Heart right ventricle (tissue), 16 donors: ENCODE measurements at regions not wholly inside any gene's neighbourhood (a gene's known extent, or its start where the extent isn't known, plus 50 kb on each side); places are given as distances from the start of the nearest gene placed in this dataset.

Experiments used
- ATAC-seq, 8 donors: fragments of 200-7000 bp; cut with Tn5 transposase; one replicate each; pipeline ENCODE4 v1.9.1; 2020; ENCODE audit warnings: mild to moderate bottlenecking in 8 of 8, moderate library complexity in 8 of 8, moderate number of reproducible peaks in 1 of 8
- DNase-seq, 2 donors: peaks; one replicate each; pipeline ENCODE4 v3.0.0-alpha.2; 2020
- H3K27ac ChIP-seq, 10 donors: fragments of 200-600 bp; sonication (generic) in 2 of 10; one replicate each; pipeline versions ENCODE4 v1.5.0 to v1.8.0; 2020 to 2022; ENCODE audit warnings: mild to moderate bottlenecking in 3 of 10
- H3K27me3 ChIP-seq, 7 donors: fragments of 200-600 bp; one replicate each; pipeline ENCODE4 v1.8.0; 2021 to 2022; ENCODE audit warnings: mild to moderate bottlenecking in 2 of 7
- H3K36me3 ChIP-seq, 9 donors: fragments of 200-600 bp; sonication (generic) in 1 of 9; one replicate each; pipeline versions ENCODE4 v1.5.0 to v1.8.0; 2020 to 2022; ENCODE audit warnings: mild to moderate bottlenecking in 2 of 9
- H3K4me1 ChIP-seq, 9 donors: fragments of 200-600 bp; sonication (generic) in 1 of 9; one replicate each; pipeline versions ENCODE4 v1.5.0 to v1.8.0; 2020 to 2022; ENCODE audit warnings: mild to moderate bottlenecking in 4 of 9
- H3K4me3 ChIP-seq, 10 donors: fragments of 200-600 bp; sonication (generic) in 2 of 10; one replicate each; pipeline versions ENCODE4 v1.5.0 to v1.8.0; 2020 to 2022; ENCODE audit warnings: mild to moderate bottlenecking in 7 of 10, moderate library complexity in 2 of 10
- H3K9me3 ChIP-seq, 11 donors: fragments of 200-600 bp in 10 of 11; sonication (generic) in 2 of 11; one replicate each; pipeline versions ENCODE4 v1.5.0 to v1.8.0; 2013 to 2022; ENCODE audit warnings: mild to moderate bottlenecking in 2 of 11, control low read depth in 1 of 11, moderate library complexity in 1 of 11
- whole genome bisulfite sequencing, 2 donors: extraction: QIAGEN DNeasy Blood & Tissue Kit; methylation state at CpG; one replicate each; pipeline ENCODE4 v1.1.7; 2013; ENCODE audit warnings: inconsistent platforms in 1 of 2; 5-methylcytosine and 5-hydroxymethylcytosine counted together
- intact Hi-C, 10 donors: fragments of 100-400 bp; cut with DNase I; formaldehyde crosslinking; loops; one replicate each; pipeline versions ENCODE4 v1.11.1 to v1.14.2; 2022
- TF ChIP-seq, protein P1 (sequence below), 9 donors: fragments of 200-600 bp; sonication (generic) in 2 of 9; IDR thresholded peaks; one replicate each; pipeline versions ENCODE4 v1.5.0 to v1.8.0; 2021 to 2022; ENCODE audit warnings: antibody characterized with exemption in 9 of 9, mild to moderate bottlenecking in 5 of 9, moderate library complexity in 1 of 9
- donor health status: Arrhythmogenic right ventricular cardiomyopathy.
- donor health status: ischemic (EF 13 %, LVEDD 7.1; RV severe dilation, severe dysfunction).
- donor health status: healthy with polysubstance abuse.
- donor health status: DM: no; HTN: yes; CAD: no.
- donor health status: DM: no; HTN: no; CAD: no.
- donor health status: ischemic (EF 25% LVEDD 6.9; RV normal size, moderate dysfunction).
- donor health status: ischemic (EF 25% LVEDD 5.7; RV mildly dilated, moderate dysfunction).
- donor health status: healthy.
- donor health status: DM: yes; HTN: yes; CAD: no.
- donor health status: Ischemic cardiomyopathy.
- donor health status: ischemic (EF 35%, LVEDD 5.7; RV mildly dilated, moderate dysfunction).
- donor health status: nonischemic (EF 11% LVEDD 7.7; RV severe dilation, severe dysfunction).
- donor health status: DM: yes; HTN: yes; CAD: no.
- donor health status: PGD.
- donor health status: ischemic (EF 29% LVEDD 5.4; RV normal size, mild dysfunction).
- donor health status: nonischemic (EF 23%, LVEDD 6.1; RV moderate dilation, normal function).

DNA sequence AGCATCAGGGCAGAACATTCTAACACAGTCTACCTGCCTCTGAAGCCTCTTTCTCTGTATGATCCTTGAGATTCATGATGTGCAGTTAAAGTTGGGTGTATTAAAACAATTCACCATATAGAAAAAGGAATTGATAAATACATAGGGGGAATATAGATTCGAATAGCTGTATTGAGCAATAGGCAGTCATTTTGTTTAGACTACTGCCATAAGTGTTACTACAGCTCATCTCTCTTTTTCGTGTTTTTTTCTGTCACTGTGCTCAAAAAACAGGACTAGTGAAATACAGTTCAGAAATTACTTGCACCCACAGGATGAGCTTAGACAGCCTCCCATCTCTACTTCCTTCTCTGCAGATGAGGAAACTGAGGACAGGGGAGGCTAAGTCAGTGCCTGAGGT lies 144.6 kb upstream of the FBN2 start:
- intact Hi-C loops: no loop called here
- WGBS, 2 donors: 82 to 85% methylated on average over 2 of the region's 2 CpGs

DNA sequence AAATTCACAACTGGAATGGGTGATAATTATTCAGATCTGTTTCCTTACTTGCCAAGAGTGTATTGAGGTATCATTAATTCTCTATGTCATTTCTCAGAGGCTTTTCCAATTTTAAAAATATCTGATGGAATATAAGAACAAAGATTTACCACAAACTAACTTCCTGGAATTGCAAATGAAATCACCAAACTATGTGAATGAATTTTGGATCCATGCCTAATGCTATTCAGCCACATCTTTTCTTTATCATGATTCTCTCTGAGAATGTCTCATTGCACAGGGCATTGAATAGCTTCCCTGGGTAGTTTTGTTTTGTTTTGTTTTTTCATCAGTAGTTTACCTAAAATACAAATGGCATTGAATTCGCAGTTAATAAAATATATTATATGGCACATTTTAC lies 146.9 kb upstream of the FBN2 start:
- no peak for ATAC-seq
- TF ChIP-seq, protein P1, sequence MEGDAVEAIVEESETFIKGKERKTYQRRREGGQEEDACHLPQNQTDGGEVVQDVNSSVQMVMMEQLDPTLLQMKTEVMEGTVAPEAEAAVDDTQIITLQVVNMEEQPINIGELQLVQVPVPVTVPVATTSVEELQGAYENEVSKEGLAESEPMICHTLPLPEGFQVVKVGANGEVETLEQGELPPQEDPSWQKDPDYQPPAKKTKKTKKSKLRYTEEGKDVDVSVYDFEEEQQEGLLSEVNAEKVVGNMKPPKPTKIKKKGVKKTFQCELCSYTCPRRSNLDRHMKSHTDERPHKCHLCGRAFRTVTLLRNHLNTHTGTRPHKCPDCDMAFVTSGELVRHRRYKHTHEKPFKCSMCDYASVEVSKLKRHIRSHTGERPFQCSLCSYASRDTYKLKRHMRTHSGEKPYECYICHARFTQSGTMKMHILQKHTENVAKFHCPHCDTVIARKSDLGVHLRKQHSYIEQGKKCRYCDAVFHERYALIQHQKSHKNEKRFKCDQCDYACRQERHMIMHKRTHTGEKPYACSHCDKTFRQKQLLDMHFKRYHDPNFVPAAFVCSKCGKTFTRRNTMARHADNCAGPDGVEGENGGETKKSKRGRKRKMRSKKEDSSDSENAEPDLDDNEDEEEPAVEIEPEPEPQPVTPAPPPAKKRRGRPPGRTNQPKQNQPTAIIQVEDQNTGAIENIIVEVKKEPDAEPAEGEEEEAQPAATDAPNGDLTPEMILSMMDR (IDR thresholded peaks at IDR 0.05): no peak
- WGBS, 2 donors: 79 to 84% methylated on average over 1 of the region's 1 CpG

More for the DNA sequence above, 144.6 kb upstream of the FBN2 start:
- no peak overlapping the region for H3K4me3 ChIP-seq
- H3K27me3 ChIP-seq: no peaks in the 10 kb centered on the region
- ATAC-seq: no peak
- no peak for DNase-seq
- no peak overlapping the region for H3K27ac ChIP-seq
- no peaks in the 10 kb centered on the region for H3K9me3 ChIP-seq
- H3K36me3 ChIP-seq: no peaks in the 10 kb centered on the region
- TF ChIP-seq, protein P1 (IDR thresholded peaks at IDR 0.05): no peak
- H3K4me1 ChIP-seq: no peaks in the 10 kb centered on the region

DNA sequence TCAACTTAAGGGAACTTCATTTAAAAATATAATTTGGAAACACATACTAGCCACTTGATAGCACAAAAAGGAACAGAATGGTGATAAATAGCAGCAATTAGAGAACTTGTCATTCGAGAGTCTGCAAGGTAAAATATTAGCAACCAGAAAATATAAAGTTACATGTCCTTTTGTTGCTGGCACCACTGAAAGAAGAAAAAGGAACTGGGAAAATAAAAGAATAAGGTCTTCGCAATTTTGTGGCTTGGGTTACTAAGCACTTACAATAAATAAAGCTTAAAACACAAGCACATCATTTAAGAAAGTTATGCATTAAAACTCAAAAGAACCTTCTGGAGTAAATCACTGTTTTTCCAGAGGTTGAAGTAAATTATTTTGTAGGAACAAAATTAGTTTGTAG lies 149.9 kb upstream of the FBN2 start:
- no peaks in the 10 kb centered on the region for H3K4me1 ChIP-seq
- WGBS, 2 donors: 90 to 94% methylated on average over 2 of the region's 2 CpGs
- TF ChIP-seq, protein P1 (IDR thresholded peaks at IDR 0.05): no peak
- H3K4me3 ChIP-seq: no peak overlapping the region
- ATAC-seq (no peak), DNase-seq (no peak)
- no peaks in the 10 kb centered on the region for H3K9me3 ChIP-seq
- H3K27ac ChIP-seq: no peak overlapping the region
- intact Hi-C loops: no loop called here
- H3K27me3 ChIP-seq: no peaks in the 10 kb centered on the region
- H3K36me3 ChIP-seq: no peaks in the 10 kb centered on the region

More for the DNA sequence above, 146.9 kb upstream of the FBN2 start:
- DNase-seq: no peak
- Histone ChIP-seq H3K4me1 (no peaks in the 10 kb centered on the region), H3K9me3 (no peaks in the 10 kb centered on the region), H3K36me3 (no peaks in the 10 kb centered on the region), H3K27ac (no peak overlapping the region), H3K4me3 (no peak overlapping the region), H3K27me3 (no peaks in the 10 kb centered on the region)
- intact Hi-C loops: no loop called here

DNA sequence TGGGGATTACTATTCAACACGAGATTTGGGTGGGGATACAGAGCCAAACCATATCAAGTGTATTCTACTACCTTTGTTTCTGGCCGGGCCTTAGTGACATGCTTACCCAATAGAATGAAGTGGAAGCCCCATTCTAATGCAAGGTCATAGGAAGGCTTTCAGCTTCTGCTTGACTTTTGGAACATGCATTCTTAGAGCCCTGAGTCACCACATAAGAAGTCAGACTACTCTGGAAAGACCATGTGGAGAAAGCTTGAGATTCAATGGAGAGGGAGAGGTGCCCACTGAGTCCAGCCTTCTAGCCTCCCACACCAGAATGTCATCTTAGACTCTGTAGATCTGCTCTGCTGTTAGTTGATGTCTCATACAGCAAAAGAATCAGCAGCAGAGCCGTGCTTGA lies 155.7 kb upstream of the FBN2 start:
- H3K36me3 ChIP-seq: no peaks in the 10 kb centered on the region
- no peaks in the 10 kb centered on the region for H3K9me3 ChIP-seq
- no peaks in the 10 kb centered on the region for H3K4me1 ChIP-seq
- intact Hi-C loops: no loop called here
- no peak overlapping the region for H3K4me3 ChIP-seq
- ATAC-seq: no peak
- DNase-seq: no peak
- TF ChIP-seq, protein P1 (IDR thresholded peaks at IDR 0.05): no peak
- H3K27ac ChIP-seq: no peak overlapping the region
- no peaks in the 10 kb centered on the region for H3K27me3 ChIP-seq
- WGBS, 2 donors: 86 to 94% methylated on average over 3 of the region's 3 CpGs
